HG03439 (cell line): ENCODE measurements at regions not wholly inside any gene's neighbourhood (a gene's known extent, or its start where the extent isn't known, plus 50 kb on each side); places are given as distances from the start of the nearest gene placed in this dataset.
"Not testable (repeated sequence)": the region's sequence is repeated elsewhere in the genome, so short reads cannot be mapped to it uniquely, and the experiment has no call there.

Experiments
- ATAC-seq: cut with Tn5 transposase; IDR thresholded peaks from one replicate; pipeline ENCODE4 v1.9.1; 2021; ENCODE audit warnings: mild to moderate bottlenecking, moderate library complexity; ENCODE audit not compliant: unreplicated experiment

DNA sequence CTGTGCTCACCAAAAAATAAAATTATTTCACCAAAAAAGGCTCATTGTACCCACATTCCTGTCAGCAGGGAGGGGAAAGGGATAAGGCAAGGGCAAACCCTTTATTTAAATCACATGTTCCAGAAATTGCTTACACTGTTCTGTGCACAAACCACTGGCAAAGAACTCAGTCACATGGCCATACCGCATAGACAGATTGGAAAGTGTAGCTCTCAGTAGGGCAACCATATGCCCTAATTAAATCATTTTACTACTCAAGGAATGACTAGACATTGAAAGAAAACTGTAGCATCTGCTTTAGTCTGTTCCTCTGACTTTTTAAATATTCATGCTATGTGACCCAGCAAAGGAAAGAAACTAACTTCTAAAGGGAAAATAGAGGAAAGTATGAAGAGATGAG is 119.2 kb upstream of the FAM241A start:
- ATAC-seq, result no peak

DNA sequence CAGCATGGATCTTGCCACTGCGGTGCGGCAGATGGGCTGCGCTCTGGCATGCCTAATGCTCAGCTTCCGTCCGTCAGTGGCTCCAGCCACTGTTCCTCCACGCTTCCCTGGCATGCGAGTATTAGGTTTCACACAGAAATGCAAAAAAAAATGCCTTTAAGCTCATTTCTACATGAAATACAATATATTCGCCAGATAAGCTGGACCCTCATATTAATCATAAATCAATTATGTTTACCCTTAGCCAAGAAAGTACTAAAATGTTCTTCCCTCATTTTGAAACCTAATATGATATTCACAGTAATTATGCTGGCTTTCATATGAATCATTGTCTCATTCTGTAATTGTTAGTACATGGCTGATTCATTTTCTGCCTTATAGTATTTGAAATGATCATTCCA is 115.5 kb upstream of the FAM241A start:
- ATAC-seq, result no peak

DNA sequence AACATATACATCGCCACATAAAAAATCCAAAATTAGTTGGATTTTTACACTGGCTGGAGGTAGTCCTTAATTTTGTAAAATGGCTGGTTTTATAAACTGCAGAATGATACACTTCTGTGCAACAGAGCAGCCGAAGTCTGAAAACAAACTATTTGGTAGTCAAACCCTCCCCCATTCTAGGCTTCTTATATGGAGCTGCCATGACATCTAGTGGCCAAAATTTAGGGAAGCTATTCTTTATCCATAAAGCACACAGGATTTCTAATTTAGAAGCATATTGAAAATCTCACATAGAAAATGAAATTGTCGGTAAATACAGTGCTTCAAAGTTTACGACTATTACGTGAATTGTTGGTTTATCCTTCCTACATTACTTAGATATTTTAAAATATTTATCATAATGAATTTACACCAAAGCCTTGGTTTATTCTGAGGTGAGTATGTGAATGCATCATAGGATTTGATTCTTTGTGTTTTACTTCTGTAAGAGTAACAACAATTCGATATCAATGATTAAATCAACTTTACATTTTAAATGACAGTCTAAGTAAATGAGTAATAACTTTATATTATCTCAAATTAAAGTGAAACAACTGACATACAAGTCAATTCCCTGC is 113.4 kb upstream of the FAM241A start:
- no peak for ATAC-seq

DNA sequence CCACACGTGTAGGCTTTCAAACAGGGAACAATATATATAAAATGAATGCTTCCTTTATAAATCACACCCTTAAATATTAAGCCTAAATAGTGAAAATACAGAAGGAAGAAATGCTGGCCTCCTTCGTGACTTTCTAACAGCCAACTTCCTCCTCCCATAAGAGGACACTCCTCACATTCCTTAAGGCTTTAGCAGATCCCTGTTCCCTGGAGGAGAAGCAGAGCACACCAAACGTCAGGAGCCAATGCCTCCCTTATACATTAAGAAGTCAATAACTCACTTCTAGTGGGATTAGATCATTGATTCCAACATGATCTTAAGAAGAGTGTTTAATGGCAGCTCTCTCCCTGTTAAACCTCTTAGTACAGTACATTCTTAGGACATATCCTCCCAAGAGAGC is 108.4 kb upstream of the FAM241A start:
- no peak for ATAC-seq

DNA sequence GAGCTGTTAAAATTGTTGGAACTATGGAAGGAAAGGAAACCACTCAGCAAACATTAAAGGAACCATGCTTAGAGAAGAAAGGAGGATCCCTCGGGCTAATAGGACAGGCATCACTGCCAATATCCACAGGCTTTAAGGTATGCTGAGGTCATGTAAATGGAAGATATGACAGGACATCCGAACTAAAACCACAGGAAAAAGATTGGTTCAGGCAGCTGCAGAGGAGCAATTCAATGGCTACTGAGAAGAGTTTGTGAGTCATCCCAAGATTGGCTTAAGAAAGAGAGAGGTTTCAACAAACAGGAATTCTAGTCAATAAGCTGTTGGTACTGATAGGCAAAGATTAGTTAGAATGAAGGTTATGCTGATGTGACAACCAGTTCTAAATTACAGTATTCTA is 106.4 kb upstream of the FAM241A start:
- ATAC-seq, result no peak

DNA sequence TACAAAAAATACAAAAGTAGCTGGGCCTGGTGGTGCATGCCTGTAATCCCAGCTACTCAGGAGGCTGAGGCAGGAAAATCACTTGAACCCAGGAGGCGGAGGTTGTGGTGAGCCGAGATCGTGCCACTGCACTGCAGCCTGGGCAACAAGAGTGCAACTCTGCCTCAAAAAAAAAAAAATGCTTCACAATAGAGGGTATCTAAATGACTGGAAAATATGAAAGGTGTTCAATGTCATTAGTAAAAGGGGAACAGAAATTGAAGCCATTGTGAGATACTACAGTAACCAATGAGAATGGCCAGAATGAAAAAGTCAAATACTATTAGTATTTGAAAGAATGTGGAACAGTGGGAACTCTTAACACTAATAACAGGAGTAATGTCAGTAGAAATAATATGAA is 96.1 kb upstream of the FAM241A start:
- ATAC-seq, result not testable (repeated sequence)

DNA sequence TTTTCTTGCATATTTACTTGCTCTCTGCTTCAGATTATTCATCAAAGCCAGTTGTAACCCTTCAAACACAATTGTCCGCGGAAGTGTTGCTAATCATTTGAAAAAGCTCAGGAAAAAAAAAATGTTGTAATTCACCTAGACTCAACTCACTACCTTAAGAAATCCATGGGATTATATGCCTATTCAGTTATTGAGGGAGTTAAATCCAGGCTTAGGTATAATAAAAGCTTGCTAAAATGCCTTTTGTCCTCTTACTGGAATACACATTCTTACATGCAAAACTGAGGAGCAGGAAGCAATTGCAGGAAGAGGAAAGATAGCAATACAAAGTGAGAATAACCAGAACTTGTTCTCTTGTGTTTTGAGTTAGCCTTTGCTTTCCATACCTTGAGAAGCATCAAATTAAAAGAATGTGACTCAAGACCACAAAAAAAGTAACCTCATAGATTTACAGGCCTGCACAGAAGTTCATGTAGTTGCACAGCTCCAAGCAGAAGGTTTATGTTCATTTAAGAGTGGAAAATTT is 91.4 kb upstream of the FAM241A start:
- no peak for ATAC-seq

DNA sequence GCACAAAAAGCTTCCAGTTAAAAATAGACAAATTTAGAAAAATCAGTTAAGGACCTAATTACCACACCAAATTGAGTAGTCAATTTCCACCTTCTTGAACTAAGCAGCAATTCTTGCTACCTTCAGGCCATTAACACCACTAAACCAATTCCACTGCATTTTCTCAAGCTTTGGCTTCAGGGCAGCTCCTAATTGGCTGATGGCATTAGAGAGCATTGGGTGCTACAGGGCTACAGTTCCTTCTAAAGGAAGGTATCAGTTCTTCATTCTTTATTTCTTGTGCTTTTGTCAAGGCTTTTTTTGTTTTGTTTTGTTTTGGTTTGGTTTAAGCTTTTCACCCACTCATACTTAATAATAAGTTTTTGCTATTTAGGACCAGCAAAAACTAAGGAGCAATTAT is 90.2 kb upstream of the FAM241A start:
- ATAC-seq, result no peak

DNA sequence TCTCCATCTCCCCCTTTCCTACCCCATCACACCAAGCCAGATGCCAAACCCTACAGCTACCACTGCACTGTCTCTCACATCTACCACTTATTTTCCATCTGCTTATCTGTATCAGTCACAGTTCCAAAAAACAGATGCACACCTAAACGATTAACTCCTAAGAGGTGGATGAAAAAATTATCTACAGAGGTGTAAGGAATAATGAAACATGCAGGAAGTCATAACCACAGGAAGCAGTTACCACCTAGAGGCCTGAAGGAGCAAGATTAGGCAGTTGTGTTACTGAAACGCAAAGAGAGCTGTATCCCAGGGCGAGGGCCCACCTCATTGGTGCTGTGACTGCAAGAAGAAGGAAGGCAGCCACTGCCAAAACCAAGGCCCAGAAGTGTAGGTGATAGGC is 87.8 kb upstream of the FAM241A start:
- no peak for ATAC-seq

DNA sequence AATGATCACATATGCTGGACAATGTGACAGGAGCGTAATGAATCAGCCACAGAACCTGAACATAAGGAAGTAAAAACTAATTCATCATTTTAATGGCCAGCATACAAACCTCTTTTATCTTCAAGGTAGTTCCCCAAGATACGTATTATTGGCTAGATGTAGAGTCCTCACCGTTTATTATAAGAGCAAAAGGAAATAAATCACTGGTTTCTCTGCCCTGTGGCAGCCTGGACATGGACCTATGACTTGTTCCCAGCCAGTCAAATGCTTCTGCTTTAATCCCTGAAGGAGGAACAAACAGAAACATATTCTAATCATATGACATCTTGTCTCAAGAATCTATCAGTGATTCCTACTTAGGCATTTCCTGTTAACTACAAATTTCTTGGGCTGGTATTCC is 86.8 kb upstream of the FAM241A start:
- no peak for ATAC-seq

DNA sequence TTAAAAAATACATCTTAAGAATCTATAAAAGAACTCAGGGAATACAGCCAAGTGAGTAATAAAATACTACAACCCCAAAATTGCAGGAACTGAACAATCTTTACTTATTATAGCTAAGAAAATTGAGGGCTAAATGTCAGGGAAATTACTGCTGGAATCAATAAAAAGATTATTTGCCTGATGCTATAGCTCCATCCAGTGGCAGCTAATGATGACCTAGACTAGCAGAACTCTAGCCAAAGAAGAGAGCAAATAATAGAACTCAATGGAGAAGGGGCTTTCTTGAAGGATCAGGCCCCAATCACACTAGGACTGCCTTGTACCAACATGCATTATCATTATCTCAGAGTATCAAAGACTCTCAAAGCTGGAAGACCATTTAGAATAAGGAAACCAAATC is 85.0 kb upstream of the FAM241A start:
- no peak for ATAC-seq

DNA sequence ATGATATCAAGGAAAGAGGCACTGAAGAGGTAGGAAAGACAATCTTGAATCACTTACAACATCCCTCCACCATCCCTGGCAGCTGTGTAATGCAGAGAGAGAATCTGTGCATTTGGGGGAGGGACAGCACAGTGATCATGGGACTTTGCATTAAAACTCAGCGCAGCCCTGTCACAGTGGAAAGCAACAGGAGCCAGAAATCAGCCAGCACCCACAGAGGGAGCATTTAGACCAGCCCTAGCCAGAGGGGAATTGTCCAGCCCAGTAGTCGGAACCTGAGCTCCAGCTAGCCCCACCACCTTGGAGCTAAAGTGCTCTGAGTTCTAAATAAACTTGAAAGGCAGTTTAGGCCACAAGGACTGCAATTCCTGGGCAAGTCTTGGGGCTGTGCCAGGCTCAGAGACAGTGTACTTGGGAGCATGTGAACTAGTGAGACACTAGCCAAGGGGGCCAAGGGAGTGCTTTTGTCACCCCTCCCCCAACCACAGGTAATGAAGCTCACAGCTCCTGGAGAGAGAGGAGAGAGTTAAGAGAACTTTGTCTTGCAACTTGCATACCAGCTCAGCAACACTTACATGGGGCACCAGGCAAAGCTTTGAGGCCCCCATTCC is 83.9 kb upstream of the FAM241A start:
- no peak for ATAC-seq

DNA sequence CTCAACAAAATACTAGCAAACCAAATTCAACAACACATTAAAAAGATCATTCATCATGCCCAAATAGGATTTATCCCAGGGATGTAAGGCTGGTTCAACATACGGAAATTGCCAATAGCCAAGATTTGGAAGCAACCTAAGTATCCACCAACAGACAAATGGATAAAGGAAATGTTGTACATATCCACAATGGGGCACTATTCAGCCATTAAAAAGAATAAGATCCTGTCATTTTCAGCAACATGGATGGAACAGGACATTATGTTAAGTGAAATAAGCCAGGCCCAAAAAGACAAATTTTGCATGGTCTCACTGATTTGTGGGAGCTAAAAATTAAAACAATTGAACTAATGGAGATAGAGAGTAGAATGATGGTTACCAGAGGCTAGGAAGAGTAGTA is 82.0 kb upstream of the FAM241A start:
- no peak for ATAC-seq

DNA sequence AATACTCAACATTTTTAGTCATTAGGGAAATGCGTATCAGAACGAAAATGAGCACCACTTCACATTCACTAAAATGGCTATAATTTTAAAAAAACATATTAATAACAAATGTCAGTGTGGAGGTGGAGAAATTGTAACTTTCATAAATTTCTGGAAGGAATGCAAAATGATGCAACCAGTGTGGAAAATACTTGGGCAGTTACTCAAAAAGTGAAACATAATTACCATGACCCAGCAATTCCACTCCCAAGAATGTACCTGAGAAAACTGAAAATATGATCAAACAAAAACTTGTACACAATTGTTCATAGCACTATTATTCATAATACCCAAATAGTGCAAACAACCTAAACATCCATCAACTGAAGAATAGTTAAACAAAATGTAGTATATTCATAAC is 76.1 kb upstream of the FAM241A start:
- ATAC-seq, result no peak

DNA sequence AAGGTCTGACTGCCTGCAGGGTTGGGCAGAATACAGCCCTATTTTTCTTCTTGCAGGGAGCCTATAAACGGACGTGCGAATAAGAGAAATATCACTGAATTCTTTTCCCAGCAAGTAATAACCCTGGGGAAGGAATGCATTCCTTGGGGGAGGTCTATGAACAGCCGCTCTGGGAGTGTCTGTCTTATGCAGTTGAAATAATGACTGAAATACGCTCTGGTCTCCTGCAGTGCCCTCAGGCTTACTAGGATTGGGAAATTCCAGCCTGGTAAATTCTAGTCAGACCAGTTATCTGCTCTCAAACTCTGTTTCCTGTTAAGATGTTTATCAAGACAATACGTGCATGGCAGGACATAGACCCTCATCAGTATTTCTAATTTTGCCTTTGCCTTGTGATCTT is 72.1 kb upstream of the FAM241A start:
- no peak for ATAC-seq

DNA sequence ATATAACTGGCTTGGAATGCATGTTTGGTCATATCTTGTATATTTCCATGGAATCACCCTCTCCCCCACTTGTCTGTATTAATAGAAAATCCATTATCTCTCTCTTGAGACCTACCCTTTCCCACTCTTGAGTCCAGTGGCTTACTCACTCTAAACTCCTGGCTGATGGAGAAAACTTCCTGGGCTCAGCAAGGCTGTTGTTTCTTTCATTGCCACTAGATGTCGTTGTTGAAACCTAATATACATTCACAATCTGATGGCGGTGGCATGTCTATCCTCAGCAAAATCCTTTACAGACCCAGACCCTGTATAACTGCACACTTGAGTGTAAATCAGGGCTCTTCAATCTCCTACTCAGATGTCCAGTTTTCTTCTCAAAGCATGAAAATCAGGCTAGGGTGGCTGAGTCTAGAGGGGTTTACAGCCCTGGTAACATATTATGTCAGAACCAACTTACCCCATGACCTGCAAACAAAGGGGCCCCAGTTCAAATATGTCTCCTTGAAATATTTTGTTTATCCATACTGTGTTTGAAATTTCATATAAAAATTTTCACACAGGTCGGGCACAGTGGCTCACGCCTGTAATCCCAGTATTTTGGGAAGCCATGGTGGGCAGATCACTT is 70.0 kb upstream of the FAM241A start:
- no peak for ATAC-seq

DNA sequence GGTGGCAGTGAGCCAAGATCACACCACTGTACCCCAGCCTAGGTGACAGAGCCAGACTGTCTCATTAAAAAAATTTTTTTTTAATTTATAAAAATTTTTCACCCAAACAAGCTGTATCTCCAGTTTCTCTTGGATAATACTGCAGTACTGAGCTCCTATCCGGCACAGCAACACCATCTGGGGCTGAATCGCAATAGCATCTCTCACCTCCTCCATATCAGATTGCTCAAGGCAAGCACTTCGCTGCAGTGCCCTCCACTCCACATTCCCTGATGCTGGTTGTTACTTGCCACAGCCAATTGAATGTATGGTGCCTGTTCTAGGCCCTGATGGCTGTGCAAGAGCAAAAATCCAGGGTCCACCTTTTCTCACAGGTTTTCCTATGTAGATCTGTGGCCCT is 69.3 kb upstream of the FAM241A start:
- no peak for ATAC-seq

DNA sequence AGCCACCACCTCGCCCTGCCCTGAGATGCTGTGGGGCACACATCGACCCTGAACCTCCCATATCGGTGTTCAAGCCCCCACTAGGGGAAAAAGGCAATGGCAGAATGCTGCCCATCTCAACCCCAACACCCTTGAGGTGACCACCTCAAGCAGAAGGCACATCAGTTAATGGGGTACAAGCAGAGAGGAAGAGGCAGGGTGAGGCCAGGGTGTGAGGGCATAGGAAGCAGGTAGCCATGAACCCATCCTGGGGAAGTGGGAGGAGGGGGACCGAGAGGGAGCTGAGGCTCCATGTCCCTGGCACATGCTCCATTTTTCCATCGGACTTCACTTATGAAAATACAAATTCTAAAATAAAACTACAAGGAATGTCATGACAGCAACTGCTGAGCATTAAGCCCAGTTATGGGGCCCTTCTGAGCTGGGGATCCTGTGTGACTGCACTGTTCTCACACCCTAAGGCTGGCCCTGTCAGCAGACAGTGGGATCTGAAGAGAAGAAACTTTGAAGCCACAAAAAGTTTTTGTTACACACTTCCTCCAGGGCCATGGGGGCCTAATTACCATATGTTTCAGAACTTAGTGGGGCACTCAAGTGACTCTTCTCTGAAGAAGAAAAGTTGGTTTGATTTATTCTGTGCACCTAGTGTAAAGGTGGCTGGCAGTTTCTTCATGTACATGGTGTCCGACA is 68.2 kb upstream of the FAM241A start:
- ATAC-seq, result no peak

DNA sequence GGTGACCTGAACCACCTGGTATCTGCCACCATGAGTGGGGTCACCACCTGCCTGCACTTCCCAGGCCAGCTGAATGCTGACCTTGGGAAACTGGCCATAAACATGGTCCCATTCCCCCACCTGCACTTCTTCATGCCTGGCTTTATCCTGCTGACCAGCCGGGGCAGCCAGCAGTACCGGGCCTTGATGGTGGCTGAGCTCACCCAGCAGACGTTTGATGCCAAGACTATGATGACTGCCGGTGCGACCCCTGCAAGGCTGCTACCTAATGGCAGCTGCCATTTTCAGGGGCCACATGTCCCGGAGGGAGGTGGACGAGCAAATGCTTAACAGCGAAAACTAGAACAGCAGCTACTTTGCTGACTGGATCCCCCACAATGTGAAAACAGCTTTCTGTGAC is 67.5 kb upstream of the FAM241A start:
- ATAC-seq, result no peak

DNA sequence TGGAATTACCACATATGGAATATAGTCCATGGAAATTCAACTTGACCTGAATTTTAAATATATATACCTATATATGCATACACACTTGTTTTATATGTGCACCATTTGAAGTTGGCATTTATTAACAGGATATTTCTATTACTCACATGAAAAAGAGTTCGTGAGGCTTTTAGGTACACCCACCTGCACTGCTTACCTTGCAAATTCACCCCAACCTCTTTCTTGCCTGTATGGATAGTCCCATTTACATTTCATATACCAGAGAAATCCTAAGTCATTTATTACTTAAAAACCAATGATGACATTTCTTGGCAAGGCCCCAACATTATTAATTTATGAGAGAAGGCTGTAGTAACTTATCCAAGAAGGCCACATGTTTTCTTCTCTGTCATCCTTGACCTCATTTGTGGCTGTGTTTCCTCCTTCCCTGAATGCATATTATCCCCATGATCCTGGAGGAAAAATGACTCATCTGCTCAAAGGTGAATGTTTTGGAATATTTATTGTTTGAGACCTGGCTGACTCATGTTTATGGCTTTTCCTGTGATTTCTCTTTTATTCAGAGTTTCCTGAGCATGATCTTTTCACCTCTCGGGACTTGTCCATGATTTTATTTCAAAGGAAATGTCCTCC is 62.2 kb upstream of the FAM241A start:
- ATAC-seq, result no peak

DNA sequence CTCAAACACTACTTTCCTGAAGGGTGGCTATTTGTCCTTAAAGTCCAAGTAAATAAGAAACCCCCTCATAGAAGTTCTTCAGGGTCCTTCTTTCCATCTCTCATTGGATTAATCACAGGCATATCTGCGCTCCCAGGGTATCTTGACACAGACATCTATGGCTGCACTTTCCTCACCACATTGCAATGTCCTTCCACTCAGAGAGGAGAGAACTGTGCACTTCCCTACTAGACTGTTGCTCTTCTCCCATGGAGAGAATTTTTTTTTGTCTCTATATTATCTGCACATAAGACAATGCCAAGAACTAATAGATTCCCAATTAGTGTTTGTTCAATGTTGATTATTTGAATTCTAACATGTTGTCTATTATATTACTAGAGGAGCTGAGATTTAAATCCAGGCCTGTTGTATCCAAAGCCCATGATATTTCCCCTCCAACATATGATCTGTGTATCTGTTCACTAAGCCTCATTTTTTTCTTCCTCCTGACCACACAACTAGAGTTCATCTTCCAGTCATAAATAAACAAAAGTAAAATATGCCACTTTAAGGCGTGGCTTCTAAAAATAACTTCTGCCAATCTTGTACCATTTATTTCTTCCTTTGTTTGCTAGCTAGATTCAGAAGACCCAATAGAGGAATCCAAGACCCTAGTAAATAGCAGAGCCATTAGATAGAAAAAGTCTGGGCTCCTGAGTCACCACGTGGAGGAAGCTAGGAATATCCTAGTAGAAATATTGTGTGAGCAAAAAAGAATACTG is 61.5 kb upstream of the FAM241A start:
- ATAC-seq, result no peak
